ENCODE measurements at regions not wholly inside any gene's neighbourhood (a gene's known extent, or its start where the extent isn't known, plus 50 kb on each side); places are given as distances from the start of the nearest gene placed in this dataset.

DNA sequence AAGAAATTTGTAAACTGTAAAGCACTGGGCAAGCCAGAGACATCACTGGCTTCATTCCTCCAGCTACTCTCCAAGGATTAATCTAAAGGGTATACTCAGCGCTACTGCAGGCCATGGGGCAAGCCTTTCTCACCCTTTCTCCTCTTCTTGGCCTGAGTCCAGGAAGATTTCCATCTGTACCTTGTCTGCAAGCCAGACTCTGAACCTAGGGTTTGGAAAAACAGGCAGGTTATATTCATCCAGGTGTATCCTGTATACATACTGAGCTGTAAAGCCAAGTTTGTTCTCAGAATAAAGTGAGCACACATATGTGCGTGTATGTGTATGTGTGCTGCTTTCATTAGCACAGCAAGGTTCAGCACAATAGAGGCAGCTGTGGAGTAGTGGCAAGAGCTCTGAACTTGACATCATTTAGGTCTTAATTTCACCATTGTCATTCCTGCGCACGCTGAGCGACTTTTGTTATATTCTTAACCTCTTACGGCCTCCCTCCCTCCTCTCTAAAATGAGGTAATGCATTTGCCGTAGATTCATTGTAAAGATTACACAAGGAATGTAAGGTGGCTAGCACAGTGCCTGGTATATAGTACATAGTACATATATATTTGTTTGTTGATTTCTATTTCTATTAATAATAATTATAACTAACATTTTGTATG, 128.1 kb upstream of the JUN start:
- peak; percentile 52 for DNase-seq

DNA sequence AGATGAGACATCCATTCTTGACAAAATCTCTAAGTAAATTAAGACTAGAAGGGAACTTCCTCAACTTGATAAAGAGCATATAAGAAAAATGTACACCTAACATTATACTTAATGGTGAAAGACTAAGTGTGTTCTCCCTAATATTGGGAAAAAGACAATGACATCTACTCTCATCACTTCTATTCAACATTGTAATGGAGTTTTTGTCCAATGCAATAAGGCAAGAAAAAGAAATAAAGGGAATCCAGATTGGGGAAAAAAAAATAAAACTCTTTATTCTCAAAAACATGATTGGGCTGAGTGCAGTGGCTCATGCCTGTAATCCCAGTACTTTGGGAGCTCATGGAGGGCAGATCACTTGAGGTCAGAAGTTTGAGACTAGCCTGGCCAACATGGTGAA, 131.1 kb upstream of the JUN start:
- DNase-seq, result no peak

- DNase-seq, result no peak
Measured at GRCh38 chr1:58917436-58917835, 133.6 kb upstream of the JUN start.

DNA sequence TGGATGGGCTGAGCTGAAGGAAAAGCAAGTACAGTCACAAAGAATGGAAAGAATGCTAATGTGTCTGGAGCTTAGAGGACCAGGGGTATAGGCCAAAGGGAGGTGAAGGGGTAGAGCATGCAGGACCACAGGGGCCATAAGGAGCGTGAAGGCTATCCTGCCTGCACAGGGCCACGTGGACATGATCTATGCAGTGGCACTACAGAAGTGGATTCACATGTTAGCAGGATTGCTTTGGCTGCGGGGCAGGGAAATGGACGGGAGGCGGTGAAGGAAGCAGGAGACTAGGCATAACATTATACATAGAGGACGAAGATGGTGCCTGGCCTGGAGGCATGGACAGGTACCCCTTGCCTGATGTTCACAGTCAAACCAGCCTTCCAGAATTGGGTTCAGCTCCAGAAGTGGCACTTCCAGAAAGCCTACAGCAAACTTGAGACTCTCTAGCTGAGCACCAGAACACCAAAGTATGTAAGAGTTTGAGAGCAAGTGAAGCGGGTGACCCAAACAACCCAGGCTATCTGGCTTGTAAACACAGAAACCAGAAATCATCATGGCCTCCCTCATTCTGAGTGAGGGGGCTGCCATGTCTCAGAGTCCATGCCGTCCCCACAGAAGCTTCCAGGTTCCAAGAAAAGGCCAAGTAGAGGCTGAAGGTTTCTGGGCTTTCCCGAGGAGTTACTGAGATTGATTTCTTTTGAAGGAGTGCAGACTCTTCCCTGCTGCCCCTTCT, 135.5 kb upstream of the JUN start:
- DNase-seq, result no peak

GRCh38 chr1:58919959-58920321, 136.1 kb upstream of the JUN start:
- DNase-seq, result no peak

- DNase-seq, result no peak
Measured at GRCh38 chr1:58921342-58921741, 137.5 kb upstream of the JUN start.

DNA sequence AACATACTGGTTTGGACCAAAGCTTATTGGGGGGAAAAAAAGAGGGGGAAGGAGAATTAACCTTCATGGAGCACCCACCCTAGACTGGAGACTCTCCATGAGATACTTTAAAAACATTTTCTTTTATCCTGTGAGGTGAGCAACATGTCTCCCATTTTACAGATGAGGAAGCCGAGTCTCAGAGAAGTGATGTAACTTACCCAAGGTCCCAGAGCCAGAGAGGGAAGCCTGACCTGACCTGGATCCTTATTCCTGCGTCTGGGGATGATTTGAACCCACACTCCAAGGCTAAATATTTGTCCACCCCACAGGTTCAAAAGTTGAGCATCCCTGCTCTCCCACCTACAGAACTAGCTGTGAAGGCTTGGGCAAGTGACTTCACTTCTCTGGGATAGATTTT, 137.9 kb upstream of the JUN start:
- DNase-seq, result no peak

DNA sequence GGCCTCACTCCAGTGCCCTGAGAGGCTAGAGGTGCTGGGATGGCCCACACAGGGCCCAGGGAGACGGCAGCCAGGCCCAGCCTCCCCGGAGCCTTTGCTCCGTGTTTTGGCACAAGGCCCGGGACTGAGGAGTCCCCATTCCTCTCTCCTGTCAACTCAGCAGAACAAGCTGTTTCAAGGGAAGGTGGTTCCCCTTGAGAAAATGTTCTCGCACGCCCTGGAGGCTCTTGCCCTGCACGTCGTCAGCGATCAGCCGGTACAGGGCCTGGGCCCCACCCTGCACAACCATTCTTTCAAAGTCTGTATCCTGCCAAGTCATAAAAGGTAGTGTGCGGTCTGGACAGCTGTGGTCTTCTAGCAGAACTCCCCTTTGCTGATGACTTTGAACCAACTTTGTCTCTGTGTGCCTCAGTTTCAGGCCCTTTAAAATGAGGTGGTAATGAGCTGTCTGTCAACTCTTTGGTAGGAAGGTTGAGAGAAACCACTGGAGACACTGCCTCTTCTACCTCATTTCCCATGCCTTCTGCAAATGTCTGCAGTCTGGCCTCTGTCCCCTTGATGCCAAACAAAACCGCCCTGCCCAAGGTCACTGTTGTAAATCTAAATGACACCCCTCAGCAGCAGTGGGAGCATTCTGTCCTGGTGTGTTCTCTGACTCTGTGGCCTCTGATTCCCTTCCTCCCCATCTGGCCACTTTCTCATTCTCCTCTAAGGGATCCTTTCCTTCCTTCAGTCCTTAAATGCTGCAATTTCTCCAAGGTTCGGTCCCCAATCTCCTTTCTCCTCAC, 138.6 kb upstream of the JUN start:
- no peak for DNase-seq

DNA sequence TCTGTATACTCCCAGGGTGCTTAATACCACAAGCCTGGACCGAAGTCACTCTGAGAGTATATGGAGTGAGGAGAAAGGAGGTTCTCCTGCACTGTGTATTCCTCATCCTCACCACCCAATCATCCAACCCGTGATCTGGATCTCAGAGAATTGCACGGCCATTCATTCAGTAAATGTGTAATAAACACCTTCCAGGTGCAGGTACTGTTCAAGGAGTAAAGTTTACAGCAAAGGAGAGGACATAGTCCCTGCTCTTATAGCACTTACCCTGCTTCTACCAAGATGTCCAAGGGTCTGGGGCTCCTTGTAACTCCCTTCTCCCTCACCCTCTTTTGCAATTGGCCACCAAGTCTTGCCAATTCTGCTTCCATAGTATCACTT, 139.2 kb upstream of the JUN start:
- no peak for DNase-seq

DNA sequence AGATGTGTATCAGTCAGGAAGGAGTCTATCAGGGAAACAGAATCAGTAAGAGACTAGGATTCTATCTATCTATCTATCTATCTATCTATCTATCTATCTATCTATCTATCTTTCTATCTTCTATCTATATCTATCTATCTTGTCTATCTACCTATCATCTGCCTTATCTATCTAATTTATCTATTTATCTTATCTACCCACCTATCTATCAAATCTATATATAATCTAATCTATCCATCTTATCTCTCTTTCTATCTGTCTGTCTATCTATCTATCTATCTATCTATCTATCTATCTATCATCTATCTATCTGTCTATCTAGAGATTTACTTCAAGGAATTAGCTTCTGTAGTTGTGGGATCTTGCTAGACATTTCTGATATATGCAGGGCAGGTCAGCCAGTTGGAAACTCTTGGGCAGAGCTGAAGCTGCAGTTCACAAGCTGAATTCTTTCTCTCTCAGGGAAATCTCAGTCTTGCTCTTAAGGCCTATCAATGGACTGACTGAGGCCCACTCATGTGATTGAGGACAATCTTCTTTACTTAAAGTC, 140.2 kb upstream of the JUN start:
- DNase-seq, result no peak

GRCh38 chr1:58924821-58925220, 141.0 kb upstream of the JUN start:
- no peak for DNase-seq

GRCh38 chr1:58925247-58925646, 141.4 kb upstream of the JUN start:
- no peak for DNase-seq

GRCh38 chr1:58926152-58926551, 142.3 kb upstream of the JUN start:
- DNase-seq, result no peak

- no peak for DNase-seq
Measured at GRCh38 chr1:58927041-58927721, 143.3 kb upstream of the JUN start.

DNA sequence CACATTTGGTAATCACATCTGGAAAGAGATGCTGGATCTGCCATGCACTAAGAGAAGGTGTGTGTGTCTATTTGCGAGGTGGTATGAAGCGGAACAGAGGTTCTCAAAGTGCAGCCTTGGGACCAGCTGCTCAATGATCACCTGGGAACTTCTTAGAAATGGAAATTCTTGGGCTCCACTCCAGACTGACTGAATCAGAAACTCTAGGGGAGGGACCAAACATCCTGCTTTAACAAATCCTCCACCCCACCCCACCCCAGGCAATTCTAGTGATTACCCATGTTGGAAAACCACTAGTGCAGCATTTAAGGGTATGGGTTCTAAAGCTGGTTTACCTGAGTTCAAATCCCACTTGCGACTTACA, 143.9 kb upstream of the JUN start:
- no peak for DNase-seq

DNA sequence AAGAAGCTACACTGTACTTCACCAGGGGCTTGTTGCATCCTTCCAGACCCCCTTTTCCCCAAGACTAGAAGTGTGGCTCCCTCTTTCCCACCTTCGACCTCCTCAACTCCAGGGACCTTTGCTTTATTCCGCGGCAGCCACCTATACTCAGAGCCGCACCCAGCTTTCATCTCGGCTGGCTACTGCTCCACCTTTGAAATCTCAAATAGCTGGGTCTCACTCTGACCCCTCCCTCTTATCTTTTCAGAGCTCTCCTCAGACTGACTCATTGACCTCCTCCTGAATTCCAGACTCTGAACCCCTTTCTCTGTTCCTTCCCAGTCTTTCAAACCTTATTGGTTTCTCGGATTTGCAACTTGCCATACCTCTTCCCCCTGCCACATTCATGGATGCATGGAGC, 144.7 kb upstream of the JUN start:
- DNase-seq, result no peak

- no peak for DNase-seq
Measured at GRCh38 chr1:58929671-58930325, 146.0 kb upstream of the JUN start.

DNA sequence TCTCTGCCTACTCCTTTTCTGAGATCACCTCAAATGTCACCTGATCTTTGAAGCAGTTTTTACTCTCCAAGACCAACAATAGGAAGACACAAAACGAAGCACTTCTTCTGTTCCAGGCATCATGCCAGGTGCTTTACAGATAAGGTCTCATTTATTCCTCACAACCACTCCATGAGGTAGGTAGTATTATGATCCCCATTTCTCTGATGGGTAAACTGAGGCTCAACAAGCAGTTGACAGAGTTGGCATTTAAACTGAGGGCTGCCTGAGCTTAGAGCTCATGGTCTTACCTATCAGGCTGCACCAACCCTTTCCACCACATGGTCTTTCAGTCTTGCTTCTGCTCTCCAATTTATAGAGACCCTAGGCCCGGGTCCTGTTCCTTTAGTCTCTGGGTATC, 147.2 kb upstream of the JUN start:
- DNase-seq, result no peak

GRCh38 chr1:58931756-58932155, 147.9 kb upstream of the JUN start:
- no peak for DNase-seq

DNA sequence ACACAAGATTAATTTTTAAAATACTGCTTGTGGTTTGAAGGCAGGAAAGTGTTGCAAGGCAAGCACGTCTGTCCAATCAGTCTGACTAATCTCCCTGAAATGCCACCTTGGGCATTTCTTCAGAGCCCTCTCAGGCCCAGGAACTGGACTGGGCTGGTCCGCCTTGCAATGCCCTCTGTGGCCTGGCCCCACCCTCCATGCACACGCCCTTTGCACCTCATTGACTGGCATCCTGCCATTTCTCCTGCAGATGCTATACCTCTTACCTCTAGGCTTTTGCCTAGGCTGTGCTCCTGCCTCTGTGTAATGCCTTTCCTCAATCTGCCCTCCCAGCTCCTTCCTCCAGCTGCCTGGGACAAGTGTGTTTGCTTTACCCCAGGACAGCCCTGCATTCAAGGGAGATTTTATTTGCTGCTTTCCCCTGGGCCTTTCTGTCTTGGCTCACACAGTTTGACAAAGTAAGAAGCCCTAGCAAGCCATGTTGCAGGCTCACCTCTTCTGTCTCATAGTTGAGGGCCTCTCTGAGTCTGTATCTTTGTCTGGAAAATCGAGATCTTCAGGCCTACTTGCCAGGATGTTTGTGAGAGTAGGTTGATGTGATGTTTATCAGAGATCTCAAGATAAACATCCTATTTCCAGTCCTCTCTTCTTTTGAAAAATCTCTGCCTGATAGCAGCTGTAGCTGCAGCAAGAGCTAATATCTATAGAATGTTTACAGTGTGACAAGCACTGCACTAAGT, 149.2 kb upstream of the JUN start:
- DNase-seq, result no peak

DNA sequence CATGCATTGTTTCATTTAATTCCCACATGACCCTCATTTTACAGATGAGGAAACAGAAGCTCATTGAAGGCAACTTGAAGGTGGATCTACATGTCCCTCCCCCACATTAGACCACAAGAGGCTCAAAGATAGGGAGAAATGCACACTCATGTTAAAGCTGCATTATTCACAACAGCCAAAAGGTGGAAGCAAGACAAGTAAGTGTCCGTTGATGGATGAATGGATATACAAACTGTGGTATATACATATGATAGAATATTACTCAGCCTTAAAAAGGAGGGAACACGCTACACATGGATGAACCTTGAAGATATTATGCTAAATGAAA, 149.7 kb upstream of the JUN start:
- no peak for DNase-seq

DNA sequence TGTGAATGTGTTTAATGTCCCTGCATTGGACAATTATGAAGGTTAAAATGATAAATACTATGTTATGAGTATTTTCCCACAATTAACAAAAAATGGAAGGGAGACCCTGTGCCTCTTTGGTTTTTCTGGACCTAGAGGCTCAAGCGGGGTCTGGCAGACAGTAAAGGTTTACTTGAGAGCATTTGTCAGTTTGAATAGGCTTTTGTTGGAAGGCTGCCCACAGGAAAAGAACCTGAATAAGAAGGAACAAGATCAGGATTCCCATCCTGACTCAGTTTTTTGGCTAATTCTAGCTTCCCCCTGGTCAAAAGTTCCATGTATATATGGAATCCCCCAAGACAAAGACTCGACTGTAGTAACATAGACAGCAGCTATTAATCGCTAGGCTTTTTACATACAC, 150.9 kb upstream of the JUN start:
- DNase-seq, result peak; percentile 64

Measured in dermis blood vessel endothelial cell (primary cell).